Common myeloid progenitor, CD34-positive (primary cell): ENCODE measurements at regions not wholly inside any gene's neighbourhood (a gene's known extent, or its start where the extent isn't known, plus 50 kb on each side); places are given as distances from the start of the nearest gene placed in this dataset.

ENCODE experiments used
- CTCF ChIA-PET: fragments of 350-600 bp; sonication (Branson Sonifier 250); formaldehyde crosslinking; loops from one replicate; lab custom pipeline; 2021; ENCODE audit warnings: antibody characterized with exemption; lab: Charles Lee
- POLR2A ChIA-PET: fragments of 350-600 bp; sonication (Branson Sonifier 250); formaldehyde crosslinking; loops from one replicate; lab custom pipeline; 2021; ENCODE audit warnings: antibody characterized with exemption; lab: Charles Lee
- DNase-seq, 3 donors: peaks; one replicate each; pipeline versions ENCODE4 v3.0.0 to v3.0.0-alpha.2; 2013
- H3K27ac ChIP-seq, 2 experiments: 1 replicate in 1 of 2; 2 replicates in 1 of 2; pipeline ENCODE4 v1.7.0; 2013; ENCODE audit warnings: inconsistent platforms in 2 of 2, low read length in 2 of 2, mild to moderate bottlenecking in 2 of 2, low read depth in 1 of 2, moderate library complexity in 1 of 2; ENCODE audit not compliant: severe bottlenecking in 2 of 2, insufficient read depth in 1 of 2, poor library complexity in 1 of 2
- H3K27me3 ChIP-seq, 5 experiments: replicated peaks in 2 of 5; 1 replicate in 3 of 5; 2 replicates in 2 of 5; pipeline versions ENCODE4 v1.6.1 to v1.7.0; 2013; ENCODE audit warnings: low read length in 4 of 5, mild to moderate bottlenecking in 2 of 5, moderate library complexity in 2 of 5, inconsistent platforms in 1 of 5; ENCODE audit not compliant: insufficient read depth in 5 of 5, control insufficient read depth in 4 of 5
- H3K36me3 ChIP-seq, 4 experiments: 1 replicate in 2 of 4; 2 replicates in 2 of 4; pipeline versions ENCODE4 v1.6.1 to v1.7.0; 2013; ENCODE audit warnings: low read length in 3 of 4, control low read depth in 1 of 4, mild to moderate bottlenecking in 1 of 4; ENCODE audit not compliant: control insufficient read depth in 4 of 4, insufficient read depth in 4 of 4
- H3K4me1 ChIP-seq, 4 experiments: 1 replicate in 3 of 4; 2 replicates in 1 of 4; pipeline versions ENCODE4 v1.6.1 to v1.7.1; 2013; ENCODE audit warnings: low read length in 3 of 4, mild to moderate bottlenecking in 3 of 4, control low read depth in 1 of 4, inconsistent platforms in 1 of 4, moderate library complexity in 1 of 4; ENCODE audit not compliant: control insufficient read depth in 4 of 4, insufficient read depth in 4 of 4; ENCODE audit errors: control extremely low read depth in 1 of 4
- H3K4me3 ChIP-seq, 7 experiments: 1 replicate in 4 of 7; 2 replicates in 3 of 7; pipeline versions ENCODE4 v1.5.1 to v1.7.0; 2013; ENCODE audit warnings: mild to moderate bottlenecking in 7 of 7, low read length in 6 of 7, moderate library complexity in 6 of 7, inconsistent platforms in 2 of 7, low read depth in 2 of 7, control low read depth in 1 of 7; ENCODE audit not compliant: insufficient read depth in 4 of 7, control insufficient read depth in 1 of 7; ENCODE audit errors: extremely low read depth in 1 of 7
- H3K9me3 ChIP-seq, 5 experiments: 1 replicate in 4 of 5; 2 replicates in 1 of 5; pipeline versions ENCODE4 v1.6.1 to v1.7.1; 2013; ENCODE audit warnings: low read length in 4 of 5, mild to moderate bottlenecking in 2 of 5, inconsistent platforms in 1 of 5, low read depth in 1 of 5, moderate library complexity in 1 of 5; ENCODE audit not compliant: control insufficient read depth in 4 of 5, insufficient read depth in 2 of 5; ENCODE audit errors: control extremely low read depth in 1 of 5
- WGBS: methylation state at CpG from one replicate; pipeline ENCODE4 v1.1.5; 2013; ENCODE audit not compliant: insufficient coverage; 5-methylcytosine and 5-hydroxymethylcytosine counted together

DNA sequence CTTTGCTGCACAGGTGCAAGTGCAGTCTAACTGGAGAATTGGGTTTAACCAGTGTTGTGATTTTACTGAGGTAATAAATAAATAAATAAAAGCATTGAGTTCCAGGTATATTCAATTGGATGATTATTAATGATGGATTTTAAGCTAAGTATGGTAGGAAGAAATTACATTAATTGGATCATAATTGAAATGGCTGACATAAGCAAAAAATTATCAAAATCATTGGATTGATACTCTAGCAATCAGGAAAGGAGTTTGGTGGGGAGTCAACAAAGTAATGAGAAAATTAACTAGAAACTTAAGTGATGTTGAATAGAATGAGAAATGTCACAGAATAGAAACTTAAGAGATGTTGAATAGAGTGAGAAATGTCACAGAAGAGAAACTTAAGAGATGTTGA lies 981.9 kb downstream of the SI start:
- POLR2A ChIA-PET = no interaction called here
- DNase-seq = no peak
- Histone ChIP-seq H3K27ac (no peak overlapping the region), H3K27me3 (no peaks in the 10 kb centered on the region), H3K4me3 (no peak overlapping the region), H3K36me3 (no peaks in the 10 kb centered on the region), H3K9me3 (no peaks in the 10 kb centered on the region), H3K4me1 (no peaks in the 10 kb centered on the region)
- CTCF ChIA-PET = no interaction called here

DNA sequence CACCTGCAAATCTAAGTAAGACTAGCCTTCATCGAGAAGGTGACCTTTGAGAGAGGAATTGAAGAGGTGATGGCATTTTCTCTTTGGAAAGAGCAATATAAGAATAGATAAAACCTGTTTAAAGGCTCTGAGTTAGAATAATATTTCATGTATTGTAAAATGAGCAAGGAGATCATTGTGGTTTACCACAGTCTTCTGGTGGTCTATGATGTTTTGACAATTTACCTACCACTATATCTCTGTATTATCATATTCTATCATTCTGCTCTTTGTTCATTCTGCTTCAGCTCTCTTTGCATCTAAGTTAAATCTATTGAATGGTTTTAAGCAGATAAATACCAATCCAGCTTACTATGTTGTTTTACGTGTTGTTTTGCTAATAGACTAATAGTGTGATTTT lies 982.3 kb downstream of the SI start:
- no peaks in the 10 kb centered on the region for H3K27me3 ChIP-seq
- WGBS = 92% methylated on average over 1 of the region's 2 CpGs
- H3K36me3 ChIP-seq = no peaks in the 10 kb centered on the region
- H3K9me3 ChIP-seq = no peaks in the 10 kb centered on the region
- H3K4me1 ChIP-seq = no peaks in the 10 kb centered on the region
- H3K4me3 ChIP-seq = no peak overlapping the region
- ChIA-PET POLR2A (no interaction called here), CTCF (no interaction called here)
- no peak overlapping the region for H3K27ac ChIP-seq
- no peak for DNase-seq

DNA sequence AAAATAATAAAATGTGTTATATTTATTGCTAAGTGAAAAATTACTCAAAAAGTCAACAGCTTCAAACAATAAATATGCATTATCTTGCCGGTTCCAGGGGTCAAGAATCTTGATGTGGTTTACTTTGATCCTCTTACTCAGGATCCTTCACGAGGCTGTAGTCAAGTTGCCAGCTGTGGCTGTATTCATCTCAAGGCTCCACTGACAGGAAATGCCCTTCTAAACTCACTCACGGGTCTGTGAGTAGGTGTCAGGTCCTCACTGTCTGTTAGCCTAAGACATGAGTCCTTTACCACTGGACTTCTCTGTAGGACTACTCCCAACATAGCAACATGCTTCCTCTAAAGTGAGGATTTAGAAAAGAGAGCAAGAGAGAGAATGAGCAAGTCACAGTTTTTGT lies 983.0 kb downstream of the SI start:
- no peak for DNase-seq
- ChIA-PET CTCF (no interaction called here), POLR2A (no interaction called here)
- WGBS = 60% methylated on average over 1 of the region's 3 CpGs
- no peaks in the 10 kb centered on the region for H3K27me3 ChIP-seq
- no peaks in the 10 kb centered on the region for H3K9me3 ChIP-seq
- H3K36me3 ChIP-seq = no peaks in the 10 kb centered on the region
- H3K4me3 ChIP-seq = no peak overlapping the region
- no peak overlapping the region for H3K27ac ChIP-seq
- H3K4me1 ChIP-seq = no peaks in the 10 kb centered on the region

DNA sequence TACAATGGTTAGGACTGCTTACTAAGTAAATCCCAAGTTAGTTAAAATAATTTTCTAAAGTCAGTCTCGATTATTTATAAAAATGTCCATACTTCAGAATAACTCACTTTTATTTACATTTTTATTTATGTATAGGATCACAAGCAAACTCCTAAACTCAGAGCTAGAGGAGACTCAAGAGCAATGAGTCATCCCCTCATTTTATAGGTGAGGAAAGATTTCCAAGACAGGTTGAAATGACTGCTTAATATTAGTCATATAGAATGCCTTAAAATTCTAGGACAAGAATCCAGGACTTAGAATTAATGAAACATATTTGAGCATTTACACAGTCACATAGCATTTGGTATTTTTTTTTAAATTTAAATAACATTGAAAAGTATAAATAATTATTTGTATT lies 983.8 kb downstream of the SI start:
- ChIA-PET POLR2A (no interaction called here), CTCF (no interaction called here)
- DNase-seq = no peak
- no peaks in the 10 kb centered on the region for H3K4me1 ChIP-seq
- no peaks in the 10 kb centered on the region for H3K27me3 ChIP-seq
- H3K4me3 ChIP-seq = no peak overlapping the region
- H3K9me3 ChIP-seq = no peaks in the 10 kb centered on the region
- WGBS = no CpG with 5 or more reads among the region's 1 CpG
- H3K27ac ChIP-seq = no peak overlapping the region
- H3K36me3 ChIP-seq = no peaks in the 10 kb centered on the region

DNA sequence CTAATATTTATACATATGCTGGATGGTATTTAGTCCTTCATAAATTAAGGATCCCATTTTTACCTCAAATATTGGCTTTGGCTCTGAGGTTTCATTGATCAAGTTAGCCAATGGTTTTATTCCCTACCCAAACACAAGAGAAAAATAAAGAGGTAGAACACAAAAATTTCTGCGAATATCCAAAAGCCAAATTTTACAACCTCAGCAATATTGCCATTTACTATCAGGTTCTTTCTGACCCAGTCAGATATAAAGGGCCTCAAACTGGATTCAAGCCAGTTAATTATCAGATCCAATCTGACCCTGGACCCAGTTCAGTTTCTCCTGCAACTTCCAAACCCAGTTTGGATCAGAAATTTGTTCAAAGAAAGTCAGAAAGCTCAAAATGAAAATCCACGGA lies 998.1 kb downstream of the SI start:
- no peak for DNase-seq
- ChIA-PET CTCF (no interaction called here), POLR2A (no interaction called here)
- H3K36me3 ChIP-seq = no peaks in the 10 kb centered on the region
- H3K9me3 ChIP-seq = no peaks in the 10 kb centered on the region
- H3K27ac ChIP-seq = no peak overlapping the region
- H3K4me3 ChIP-seq = no peak overlapping the region
- 92% methylated on average over 2 of the region's 2 CpGs for WGBS
- no peaks in the 10 kb centered on the region for H3K4me1 ChIP-seq
- H3K27me3 ChIP-seq = no peaks in the 10 kb centered on the region

DNA sequence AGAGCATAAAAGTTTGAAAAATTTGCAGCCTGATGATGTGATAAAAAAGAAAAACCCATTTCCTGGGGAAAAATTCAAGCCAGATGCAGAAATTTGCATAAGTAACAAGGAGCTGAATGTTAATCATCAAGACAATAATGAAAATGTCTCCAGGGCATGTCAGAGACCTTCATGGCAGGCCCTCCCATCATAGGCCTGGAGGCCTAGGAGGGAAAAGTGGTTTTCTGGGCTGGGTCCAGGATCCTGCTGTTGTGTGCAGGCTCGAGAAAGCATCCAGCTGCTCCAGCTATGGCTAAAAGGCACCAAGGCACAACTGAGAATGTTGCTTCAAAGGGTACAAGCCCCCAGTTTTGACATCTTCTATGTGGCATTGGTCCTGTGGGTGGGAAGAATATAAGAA lies 1014.0 kb downstream of the SI start:
- 75% methylated on average over 1 of the region's 1 CpG for WGBS
- Histone ChIP-seq H3K27me3 (no peaks in the 10 kb centered on the region), H3K4me1 (no peaks in the 10 kb centered on the region), H3K4me3 (no peak overlapping the region), H3K36me3 (no peaks in the 10 kb centered on the region), H3K27ac (no peak overlapping the region), H3K9me3 (peaks cover 0 to 3% (median 0%) of the 10 kb centered on the region in 5 experiments)
- CTCF ChIA-PET = no interaction called here
- POLR2A ChIA-PET = no interaction called here
- DNase-seq = no peak

DNA sequence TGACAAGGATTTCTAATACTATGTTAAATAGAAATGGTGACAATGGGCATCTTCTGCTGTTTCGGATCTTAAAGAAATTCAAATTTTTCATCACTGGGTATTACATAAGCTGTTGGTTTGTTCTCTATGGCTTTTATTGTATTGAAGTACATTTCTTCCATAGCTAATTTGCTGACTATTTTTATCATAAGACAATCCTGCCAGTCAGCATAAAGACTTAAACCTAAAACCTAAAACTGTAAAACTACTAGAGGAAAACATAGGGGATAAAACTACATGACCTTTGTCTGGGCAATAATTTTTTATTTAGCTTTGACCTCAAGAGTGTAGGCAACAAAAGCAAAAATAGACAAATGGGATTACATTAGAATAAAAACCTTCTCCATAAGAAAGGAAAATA lies 1017.4 kb downstream of the SI start:
- POLR2A ChIA-PET = no interaction called here
- H3K27ac ChIP-seq = no peak overlapping the region

More for the DNA sequence above, 1017.4 kb downstream of the SI start:
- Histone ChIP-seq H3K9me3 (peaks cover 0 to 3% (median 0%) of the 10 kb centered on the region in 5 experiments), H3K4me3 (no peak overlapping the region), H3K4me1 (no peaks in the 10 kb centered on the region), H3K27me3 (no peaks in the 10 kb centered on the region), H3K36me3 (no peaks in the 10 kb centered on the region)
- DNase-seq = no peak
- WGBS = no CpG with 5 or more reads among the region's 1 CpG
- CTCF ChIA-PET = no interaction called here
